ENCODE measurements at regions not wholly inside any gene's neighbourhood (a gene's known extent, or its start where the extent isn't known, plus 50 kb on each side); places are given as distances from the start of the nearest gene placed in this dataset.

GRCh38 chr4:11194431-11194830, 234.3 kb downstream of the HS3ST1 start:
- in situ Hi-C loops (cut with HindIII; ENCODE audit: low sequenced_read_pairs): no loop called here

- in situ Hi-C loops (cut with HindIII; ENCODE audit: low sequenced_read_pairs): no loop called here
These were observed 238.9 kb downstream of the HS3ST1 start for GRCh38 chr4:11189756-11190155.

- in situ Hi-C loops (cut with HindIII; ENCODE audit: low sequenced_read_pairs): no loop called here
These were observed 245.3 kb downstream of the HS3ST1 start for GRCh38 chr4:11183356-11183740.

GRCh38 chr4:11182586-11183355, 245.9 kb downstream of the HS3ST1 start:
- in situ Hi-C loops (cut with HindIII; ENCODE audit: low sequenced_read_pairs): no loop called here

GRCh38 chr4:11182031-11182430, 246.7 kb downstream of the HS3ST1 start:
- in situ Hi-C loops (cut with HindIII; ENCODE audit: low sequenced_read_pairs): no loop called here

- in situ Hi-C loops (cut with HindIII; ENCODE audit: low sequenced_read_pairs): no loop called here
These were observed 248.9 kb downstream of the HS3ST1 start for GRCh38 chr4:11179796-11180195.

- in situ Hi-C loops (cut with HindIII; ENCODE audit: low sequenced_read_pairs): no loop called here
These were observed 250.3 kb downstream of the HS3ST1 start for GRCh38 chr4:11178433-11178832.

- in situ Hi-C loops (cut with HindIII; ENCODE audit: low sequenced_read_pairs): no loop called here
These were observed 253.3 kb downstream of the HS3ST1 start for GRCh38 chr4:11175374-11175773.

- in situ Hi-C loops (cut with HindIII; ENCODE audit: low sequenced_read_pairs): no loop called here
These were observed 262.1 kb downstream of the HS3ST1 start for GRCh38 chr4:11166606-11167005.

GRCh38 chr4:11166034-11166433, 262.7 kb downstream of the HS3ST1 start:
- in situ Hi-C loops (cut with HindIII; ENCODE audit: low sequenced_read_pairs): no loop called here

- in situ Hi-C loops (cut with HindIII; ENCODE audit: low sequenced_read_pairs): no loop called here
These were observed 263.6 kb downstream of the HS3ST1 start for GRCh38 chr4:11165052-11165451.

GRCh38 chr4:11160288-11160687, 268.4 kb downstream of the HS3ST1 start:
- in situ Hi-C loops (cut with HindIII; ENCODE audit: low sequenced_read_pairs): no loop called here

GRCh38 chr4:11158971-11159370, 269.7 kb downstream of the HS3ST1 start:
- in situ Hi-C loops (cut with HindIII; ENCODE audit: low sequenced_read_pairs): no loop called here

GRCh38 chr4:11155208-11155867, 273.4 kb downstream of the HS3ST1 start:
- in situ Hi-C loops (cut with HindIII; ENCODE audit: low sequenced_read_pairs): no loop called here

- in situ Hi-C loops (cut with HindIII; ENCODE audit: low sequenced_read_pairs): no loop called here
These were observed 275.4 kb downstream of the HS3ST1 start for GRCh38 chr4:11153171-11153750.

- in situ Hi-C loops (cut with HindIII; ENCODE audit: low sequenced_read_pairs): no loop called here
These were observed 276.0 kb downstream of the HS3ST1 start for GRCh38 chr4:11152684-11153083.

GRCh38 chr4:11151500-11151899, 277.2 kb downstream of the HS3ST1 start:
- in situ Hi-C loops (cut with HindIII; ENCODE audit: low sequenced_read_pairs): no loop called here

- in situ Hi-C loops (cut with HindIII; ENCODE audit: low sequenced_read_pairs): no loop called here
These were observed 279.0 kb downstream of the HS3ST1 start for GRCh38 chr4:11149612-11150259.

GRCh38 chr4:11139871-11140270, 288.8 kb downstream of the HS3ST1 start:
- in situ Hi-C loops (cut with HindIII; ENCODE audit: low sequenced_read_pairs): no loop called here

GRCh38 chr4:11138964-11139363, 289.7 kb downstream of the HS3ST1 start:
- in situ Hi-C loops (cut with HindIII; ENCODE audit: low sequenced_read_pairs): no loop called here

GRCh38 chr4:11134705-11135104, 294.0 kb downstream of the HS3ST1 start:
- in situ Hi-C loops (cut with HindIII; ENCODE audit: low sequenced_read_pairs): no loop called here

- in situ Hi-C loops (cut with HindIII; ENCODE audit: low sequenced_read_pairs): no loop called here
These were observed 294.8 kb downstream of the HS3ST1 start for GRCh38 chr4:11133868-11134267.
